DMS153 treated with DMSO at 0.1 percent for 48 hours (cell line): ENCODE measurements at regions not wholly inside any gene's neighbourhood (a gene's known extent, or its start where the extent isn't known, plus 50 kb on each side); places are given as distances from the start of the nearest gene placed in this dataset.

Experiments
- DNase-seq: peaks from one replicate; lab custom pipeline; 2025; ENCODE audit not compliant: unreplicated experiment; lab: John Stamatoyannopoulos, UW

GRCh38 chr4:135338181-135338580 lies 1136.6 kb upstream of the PABPC4L start:
- DNase-seq: no peak

DNA sequence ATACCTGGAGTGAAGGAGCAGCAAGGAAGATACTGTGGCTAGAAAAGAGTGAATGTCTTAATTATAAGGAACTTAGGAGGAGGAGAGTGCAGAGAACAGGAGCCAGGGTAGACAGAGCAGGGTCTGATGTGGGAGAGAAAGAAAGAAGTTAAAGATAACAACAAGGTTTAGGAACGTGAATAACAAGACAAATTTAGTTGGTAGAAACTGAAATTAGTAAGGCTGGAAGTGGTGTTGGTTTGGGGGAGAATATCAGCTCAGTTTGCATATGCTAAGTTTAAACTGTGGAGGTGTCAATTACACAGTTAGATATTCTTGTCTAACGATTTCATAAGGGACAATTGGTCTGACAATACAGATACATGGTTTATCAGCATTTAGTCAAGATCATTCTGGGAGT lies 1123.7 kb upstream of the PABPC4L start:
- no peak for DNase-seq

DNA sequence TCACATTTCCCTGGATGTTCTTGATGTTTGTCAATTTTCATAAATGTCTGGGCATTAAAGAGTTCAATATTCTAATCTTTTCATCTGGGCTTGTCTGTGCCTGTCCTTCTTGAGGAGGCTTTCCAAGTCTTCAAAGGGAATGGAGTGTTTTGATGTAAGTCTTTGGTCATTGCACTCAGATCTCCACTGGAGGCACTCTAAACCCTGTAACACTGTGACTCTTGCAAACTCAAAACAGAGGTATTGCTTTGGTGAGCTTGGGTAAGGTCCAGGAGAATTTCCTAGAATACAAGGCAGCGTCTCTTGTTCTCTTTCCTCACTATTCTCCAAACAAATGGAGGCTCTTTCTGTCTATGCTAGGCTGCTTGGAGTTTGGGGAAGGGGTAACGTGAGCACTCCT lies 1118.1 kb upstream of the PABPC4L start:
- no peak for DNase-seq

DNA sequence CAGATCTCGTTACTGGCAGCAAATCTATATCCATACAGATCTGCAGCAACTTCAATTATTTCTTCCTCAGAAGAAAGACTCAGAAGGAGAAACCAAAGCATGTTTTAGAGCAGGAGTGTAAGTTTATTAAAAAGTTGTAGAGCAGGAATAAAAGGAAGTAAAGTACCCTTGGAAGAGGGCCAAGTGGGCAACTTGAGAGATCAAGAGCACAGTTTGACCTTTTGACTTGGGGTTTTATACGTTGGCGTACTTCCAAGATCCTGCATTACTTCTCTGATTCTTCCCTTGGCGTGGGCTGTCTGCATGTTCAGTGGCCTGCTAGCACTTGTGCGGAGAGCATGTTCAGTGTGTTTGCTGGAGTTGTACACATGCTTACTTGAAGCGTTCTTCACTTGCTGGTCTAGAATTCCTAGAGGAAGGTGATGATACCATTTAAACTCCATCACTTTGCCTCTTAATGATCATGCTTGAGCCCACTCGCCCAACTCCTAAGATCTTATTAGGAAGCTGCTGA lies 1114.7 kb upstream of the PABPC4L start:
- no peak for DNase-seq

GRCh38 chr4:135290136-135290535 lies 1088.5 kb upstream of the PABPC4L start:
- DNase-seq: no peak

DNA sequence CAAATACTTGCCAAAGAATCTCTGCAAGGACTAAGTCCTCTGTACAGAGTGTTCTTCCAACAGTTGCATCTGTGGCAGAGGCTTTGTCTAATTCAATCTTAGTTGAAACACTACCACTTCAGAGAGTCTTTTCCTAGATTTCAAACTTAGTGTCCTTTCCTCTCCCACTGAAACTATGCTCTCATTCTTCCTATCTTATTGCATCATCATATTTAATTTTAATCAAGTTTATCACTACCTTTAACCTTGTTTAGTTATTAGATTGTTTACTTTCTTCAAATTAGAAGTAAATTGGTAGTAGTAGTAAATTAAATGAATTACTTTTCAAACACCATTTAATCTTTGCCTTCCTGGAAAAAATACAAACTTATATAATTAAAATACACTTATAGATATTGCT lies 1082.3 kb upstream of the PABPC4L start:
- DNase-seq: no peak

DNA sequence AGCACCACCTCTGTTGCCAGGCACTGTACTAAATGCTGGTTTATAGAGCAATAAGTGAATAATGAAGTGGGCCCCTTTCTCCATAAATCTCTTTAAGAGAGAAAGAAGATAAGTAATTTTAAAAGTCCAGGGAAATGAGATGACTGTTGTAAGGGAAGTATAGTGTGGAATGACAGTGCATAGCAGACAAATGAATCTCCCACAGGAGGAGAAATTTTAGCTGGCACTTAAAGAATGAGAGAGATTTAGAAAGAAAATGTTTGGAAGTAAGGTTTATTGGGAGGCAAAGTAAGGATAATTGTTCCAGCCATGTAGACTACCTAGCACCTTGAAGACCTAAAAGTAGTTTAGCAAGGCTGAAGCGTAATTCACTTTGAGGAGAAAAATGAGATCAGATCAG lies 1081.1 kb upstream of the PABPC4L start:
- no peak for DNase-seq

- no peak for DNase-seq
Measured at GRCh38 chr4:135281230-135281629, 1079.6 kb upstream of the PABPC4L start.

DNA sequence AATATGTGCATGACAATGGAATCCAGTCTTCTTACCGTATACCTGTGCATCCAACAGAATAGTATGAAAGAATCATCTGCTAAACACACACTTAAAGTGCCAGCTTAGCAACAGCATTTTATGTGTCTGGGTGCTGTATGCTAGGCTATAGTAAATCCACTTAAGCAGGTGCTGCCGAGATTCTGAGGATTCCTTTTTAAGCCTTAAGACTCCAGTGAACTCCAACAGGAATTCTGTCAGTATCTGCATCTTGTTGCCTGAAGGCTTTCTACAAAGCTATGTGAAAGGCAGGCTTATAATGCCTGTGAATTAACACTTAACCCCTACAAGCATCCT lies 1076.4 kb upstream of the PABPC4L start:
- DNase-seq: no peak

GRCh38 chr4:135277068-135277979 lies 1075.7 kb upstream of the PABPC4L start:
- DNase-seq: no peak

DNA sequence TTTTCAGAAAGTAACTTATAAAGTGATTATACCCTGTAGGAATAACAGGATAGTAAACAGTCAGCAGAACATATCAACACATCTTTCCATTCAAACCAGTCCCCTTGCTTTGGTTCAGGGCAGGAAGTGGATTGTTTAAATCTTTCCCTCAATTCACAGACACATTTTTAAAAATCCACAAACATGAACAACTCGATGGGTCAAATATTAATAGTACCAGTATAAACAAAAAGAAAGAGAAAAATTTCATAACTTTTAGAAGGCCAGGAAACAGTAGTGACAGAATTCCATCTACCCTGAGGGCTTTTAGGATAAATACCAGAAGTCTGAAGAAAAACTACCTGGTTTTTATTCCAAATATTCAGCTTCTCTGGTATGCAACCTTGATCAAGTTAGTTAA lies 1072.8 kb upstream of the PABPC4L start:
- DNase-seq: no peak

DNA sequence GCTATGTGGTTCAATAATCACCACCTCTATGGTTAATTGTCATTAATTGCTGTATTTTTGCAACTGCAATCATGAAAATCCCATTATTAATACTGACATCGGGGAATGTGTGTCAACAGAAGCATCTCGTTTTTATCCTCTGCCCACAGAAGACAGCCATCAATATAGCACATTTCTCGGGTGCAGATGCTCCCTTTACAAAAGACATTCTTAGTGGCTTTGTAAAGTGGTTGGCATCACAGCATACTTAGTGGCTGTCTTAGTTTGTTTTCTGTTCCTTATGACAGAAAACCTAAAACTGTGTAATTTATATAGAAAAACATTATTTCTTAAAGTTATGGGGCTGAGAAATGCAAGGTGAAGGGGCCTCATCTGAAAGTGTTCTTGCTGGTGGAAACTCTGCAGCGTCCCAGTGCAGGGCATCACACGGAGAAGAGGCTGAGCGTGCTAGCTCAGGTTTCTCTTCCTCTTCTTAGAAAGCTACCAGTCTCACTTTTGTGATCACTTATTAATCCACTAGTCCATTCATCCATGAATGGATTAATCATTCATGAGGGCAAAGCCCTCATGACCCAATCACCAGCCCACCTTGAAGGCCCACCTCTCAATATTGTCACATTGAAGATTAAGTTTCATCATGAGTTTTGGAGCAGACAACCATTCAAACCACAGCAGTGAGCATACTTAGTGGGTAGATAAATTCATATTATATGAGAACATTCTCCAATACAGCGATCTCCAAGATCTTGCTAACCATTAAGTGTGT lies 1067.7 kb upstream of the PABPC4L start:
- no peak for DNase-seq

GRCh38 chr4:135268369-135268768 lies 1066.8 kb upstream of the PABPC4L start:
- DNase-seq: no peak

- no peak for DNase-seq
Measured at GRCh38 chr4:135267148-135267865, 1065.7 kb upstream of the PABPC4L start.

DNA sequence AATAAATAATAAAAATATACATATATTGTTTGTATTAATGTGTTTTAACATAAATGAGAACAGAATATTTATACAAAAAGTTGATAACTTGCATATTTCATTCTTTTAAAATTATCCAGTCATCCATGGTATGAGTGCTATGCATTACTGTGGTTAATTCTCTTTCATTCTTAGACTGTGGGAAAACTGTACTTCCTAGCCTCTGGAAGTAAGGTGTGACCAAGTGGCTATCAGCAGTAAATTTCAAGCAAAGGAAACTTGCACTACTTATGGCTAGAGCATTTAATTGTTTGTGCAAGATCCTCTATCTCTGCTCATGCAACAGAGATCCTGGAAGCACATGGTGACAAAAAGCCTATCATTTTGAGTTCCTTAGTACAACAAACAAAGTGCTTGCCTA lies 1054.5 kb upstream of the PABPC4L start:
- no peak for DNase-seq

DNA sequence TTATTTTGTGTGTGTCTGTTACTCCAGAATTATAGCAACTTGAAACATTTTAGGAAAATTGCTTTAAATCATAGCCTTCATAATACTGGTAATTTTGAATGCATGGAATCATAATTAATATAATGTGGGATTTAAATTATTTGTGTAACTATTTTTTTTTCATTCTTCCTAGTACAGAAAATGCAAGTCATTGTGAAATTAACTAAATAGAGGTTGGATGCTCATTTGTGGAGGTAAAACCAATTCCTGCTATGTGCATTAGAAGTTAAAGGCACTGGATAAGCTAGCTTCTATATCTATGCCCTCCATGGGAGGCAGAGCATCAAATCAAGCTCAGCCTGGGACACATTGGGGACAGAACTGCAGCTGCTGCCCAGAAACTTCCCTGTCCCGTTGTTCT lies 1048.5 kb upstream of the PABPC4L start:
- DNase-seq: no peak

- no peak for DNase-seq
Measured at GRCh38 chr4:135249024-135249423, 1047.4 kb upstream of the PABPC4L start.

DNA sequence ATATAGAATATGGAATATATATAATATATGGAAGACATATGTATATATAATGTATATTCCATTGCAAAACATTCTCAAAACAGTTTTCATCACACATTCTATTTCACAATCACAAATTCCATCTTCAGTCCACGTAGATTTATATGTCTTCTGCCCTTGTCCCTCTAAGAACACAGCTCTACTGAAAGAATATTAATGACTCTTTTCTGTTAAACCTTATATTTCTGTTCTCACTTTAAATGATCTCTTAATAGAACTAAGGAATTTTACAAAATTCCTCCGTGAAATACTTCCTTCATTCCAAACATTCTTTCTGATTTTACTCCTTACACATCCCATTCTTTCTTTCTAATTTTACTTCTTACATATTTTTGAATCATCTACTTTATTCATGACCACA lies 1043.1 kb upstream of the PABPC4L start:
- DNase-seq: no peak

DNA sequence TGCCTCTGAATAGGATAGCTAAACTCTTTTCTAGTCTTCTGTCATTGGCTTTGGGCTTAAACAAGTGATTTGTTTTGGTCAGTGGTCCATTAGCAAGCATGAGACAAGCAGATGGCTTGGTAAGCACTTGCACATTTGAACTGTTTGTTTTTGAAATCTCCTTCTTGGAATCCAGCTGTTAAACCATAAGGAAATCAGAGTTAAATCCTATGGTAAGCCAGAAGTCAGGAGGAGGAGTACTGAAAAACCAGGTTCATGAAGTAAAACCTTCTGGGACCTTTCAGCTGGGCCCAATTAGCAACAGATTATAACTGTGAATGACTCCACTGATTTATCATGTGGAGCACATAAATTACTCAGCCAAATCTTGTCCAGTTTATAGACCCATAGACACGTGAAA lies 1042.5 kb upstream of the PABPC4L start:
- no peak for DNase-seq

DNA sequence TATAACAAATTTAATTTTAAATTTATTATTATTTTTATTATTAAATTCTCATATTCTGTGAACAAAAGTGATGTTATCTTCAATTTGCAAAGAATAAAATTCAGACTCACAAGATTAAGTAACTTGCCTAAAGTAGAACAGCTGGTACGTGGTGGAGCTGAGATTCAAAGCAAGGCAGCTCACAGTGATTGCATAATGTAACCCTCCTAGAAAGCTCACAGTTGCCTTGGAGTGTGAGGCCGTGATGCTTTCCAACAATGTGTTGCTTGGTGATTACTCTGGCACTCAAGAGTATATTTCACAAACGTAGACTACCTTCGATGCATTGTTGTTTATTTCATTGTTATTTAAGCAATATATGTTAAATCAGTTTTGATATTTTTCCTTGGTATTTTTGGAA lies 1039.2 kb upstream of the PABPC4L start:
- DNase-seq: no peak

GRCh38 chr4:135239964-135240363 lies 1038.4 kb upstream of the PABPC4L start:
- DNase-seq: no peak

GRCh38 chr4:135238940-135239339 lies 1037.4 kb upstream of the PABPC4L start:
- no peak for DNase-seq
